WERI-Rb-1 (cell line): ENCODE measurements at regions not wholly inside any gene's neighbourhood (a gene's known extent, or its start where the extent isn't known, plus 50 kb on each side); places are given as distances from the start of the nearest gene placed in this dataset.

Experiments used
- DNase-seq: peaks from one replicate; pipeline ENCODE4 v3.0.0-alpha.2; 2020
- H3K27ac ChIP-seq: fragments of 250-450 bp; sonication (Bioruptor Pico); 2 replicates; pipeline ENCODE4 v1.5.1; 2020; ENCODE audit warnings: mild to moderate bottlenecking, moderate library complexity
- H3K27me3 ChIP-seq: fragments of 250-450 bp; sonication (Bioruptor Pico); 2 replicates; pipeline ENCODE4 v1.5.1; 2021; ENCODE audit warnings: mild to moderate bottlenecking, low read depth, moderate library complexity; ENCODE audit not compliant: insufficient read depth, severe bottlenecking
- H3K36me3 ChIP-seq: fragments of 250-450 bp; sonication (Bioruptor Pico); 2 replicates; pipeline ENCODE4 v1.5.1; 2020; ENCODE audit warnings: mild to moderate bottlenecking, moderate library complexity
- H3K4me3 ChIP-seq: 2 replicates; pipeline ENCODE4 v1.5.1; 2011; ENCODE audit warnings: low read depth, mild to moderate bottlenecking, control low read depth, low read length
- H3K9me3 ChIP-seq: fragments of 250-450 bp; sonication (Bioruptor Pico); 2 replicates; pipeline ENCODE4 v1.5.1; 2021; ENCODE audit warnings: mild to moderate bottlenecking, moderate library complexity; ENCODE audit not compliant: severe bottlenecking
- TF ChIP-seq, protein P1 (sequence below): IDR thresholded peaks from 2 replicates; pipeline ENCODE4 v1.5.1; 2011; ENCODE audit warnings: low read depth, mild to moderate bottlenecking, control low read depth, inconsistent platforms, low read length

DNA sequence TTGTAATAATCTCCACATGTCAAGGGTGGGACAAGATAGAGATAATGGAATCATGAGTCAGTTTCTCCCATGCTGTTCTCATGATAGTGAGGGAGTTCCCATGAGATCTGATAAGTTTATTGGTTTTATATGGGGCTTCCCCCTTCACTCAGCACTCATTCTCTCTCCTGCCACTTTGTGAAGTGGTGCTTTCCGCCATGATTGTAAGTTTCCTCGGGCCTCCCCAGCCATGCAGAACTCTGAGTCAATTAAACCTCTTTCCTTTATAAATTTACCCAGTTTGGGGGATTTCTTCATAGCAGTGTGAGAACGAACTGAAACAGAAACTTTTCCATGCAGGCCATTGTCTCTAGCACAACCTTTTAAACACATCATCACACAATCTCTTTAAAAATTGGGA lies 221.5 kb upstream of the BRINP3 start:
- no peaks in the 10 kb centered on the region for H3K9me3 ChIP-seq
- H3K27ac ChIP-seq = no peak overlapping the region
- no peak for DNase-seq
- H3K36me3 ChIP-seq = no peaks in the 10 kb centered on the region
- TF ChIP-seq, protein P1, sequence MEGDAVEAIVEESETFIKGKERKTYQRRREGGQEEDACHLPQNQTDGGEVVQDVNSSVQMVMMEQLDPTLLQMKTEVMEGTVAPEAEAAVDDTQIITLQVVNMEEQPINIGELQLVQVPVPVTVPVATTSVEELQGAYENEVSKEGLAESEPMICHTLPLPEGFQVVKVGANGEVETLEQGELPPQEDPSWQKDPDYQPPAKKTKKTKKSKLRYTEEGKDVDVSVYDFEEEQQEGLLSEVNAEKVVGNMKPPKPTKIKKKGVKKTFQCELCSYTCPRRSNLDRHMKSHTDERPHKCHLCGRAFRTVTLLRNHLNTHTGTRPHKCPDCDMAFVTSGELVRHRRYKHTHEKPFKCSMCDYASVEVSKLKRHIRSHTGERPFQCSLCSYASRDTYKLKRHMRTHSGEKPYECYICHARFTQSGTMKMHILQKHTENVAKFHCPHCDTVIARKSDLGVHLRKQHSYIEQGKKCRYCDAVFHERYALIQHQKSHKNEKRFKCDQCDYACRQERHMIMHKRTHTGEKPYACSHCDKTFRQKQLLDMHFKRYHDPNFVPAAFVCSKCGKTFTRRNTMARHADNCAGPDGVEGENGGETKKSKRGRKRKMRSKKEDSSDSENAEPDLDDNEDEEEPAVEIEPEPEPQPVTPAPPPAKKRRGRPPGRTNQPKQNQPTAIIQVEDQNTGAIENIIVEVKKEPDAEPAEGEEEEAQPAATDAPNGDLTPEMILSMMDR = no peak
- no peaks in the 10 kb centered on the region for H3K27me3 ChIP-seq
- no peak overlapping the region for H3K4me3 ChIP-seq

DNA sequence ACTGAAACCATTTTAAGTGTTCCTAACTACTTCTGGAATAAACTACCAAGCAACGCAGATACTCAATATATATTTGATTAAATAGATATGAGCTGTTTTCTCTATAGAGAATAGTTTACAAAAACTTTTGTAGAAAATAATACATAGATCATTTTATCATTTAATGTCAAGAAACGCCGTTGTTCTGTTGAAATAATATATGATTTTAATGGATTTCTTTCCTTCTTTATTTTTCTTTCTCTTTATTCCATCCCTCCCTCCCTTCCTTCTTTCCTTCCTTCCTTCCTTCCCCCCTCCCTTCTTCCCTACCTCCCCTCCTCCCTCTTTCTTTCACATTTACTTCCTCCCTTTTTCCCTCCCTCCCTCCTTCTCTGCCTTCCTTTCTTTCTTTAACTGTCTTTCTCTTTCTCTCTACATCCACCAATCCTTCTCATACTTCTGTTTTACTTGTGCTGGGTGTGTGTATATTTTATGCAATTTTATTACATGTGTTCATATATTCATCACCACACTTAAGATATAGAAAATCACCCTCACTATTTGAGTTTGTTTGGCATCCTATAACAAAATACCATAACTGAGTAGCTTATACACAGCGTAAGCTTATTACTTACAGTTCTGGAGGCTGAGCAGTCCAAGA lies 230.9 kb upstream of the BRINP3 start:
- no peak for DNase-seq
- Histone ChIP-seq H3K27ac (no peak overlapping the region), H3K36me3 (no peaks in the 10 kb centered on the region), H3K4me3 (no peak overlapping the region), H3K27me3 (no peaks in the 10 kb centered on the region), H3K9me3 (no peaks in the 10 kb centered on the region)
- TF ChIP-seq, protein P1 = no peak

GRCh38 chr1:190711069-190711468 lies 233.4 kb upstream of the BRINP3 start:
- Histone ChIP-seq H3K4me3 (no peak overlapping the region), H3K27me3 (no peaks in the 10 kb centered on the region), H3K27ac (no peak overlapping the region), H3K9me3 (no peaks in the 10 kb centered on the region), H3K36me3 (no peaks in the 10 kb centered on the region)
- TF ChIP-seq, protein P1 = no peak
- DNase-seq = no peak

DNA sequence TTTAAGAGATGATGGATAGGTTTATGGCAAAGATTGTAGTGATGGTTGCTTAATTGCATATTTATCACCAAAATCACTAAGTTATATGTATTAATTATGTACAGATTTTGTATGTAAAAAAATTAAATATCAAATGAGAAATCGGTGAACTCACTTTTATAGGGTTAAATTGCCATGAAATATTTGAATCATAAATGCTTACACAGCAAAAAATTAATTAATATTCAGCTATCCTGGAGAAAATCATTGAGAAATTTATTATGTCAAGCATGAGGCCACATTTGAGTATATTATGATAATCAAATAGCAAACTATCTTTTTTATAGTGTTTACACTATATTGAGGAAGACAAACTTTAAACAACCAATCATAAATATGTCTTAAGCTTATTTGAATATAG lies 239.4 kb upstream of the BRINP3 start:
- H3K27ac ChIP-seq = no peak overlapping the region
- H3K36me3 ChIP-seq = no peaks in the 10 kb centered on the region
- TF ChIP-seq, protein P1 = no peak
- no peak overlapping the region for H3K4me3 ChIP-seq
- H3K9me3 ChIP-seq = no peaks in the 10 kb centered on the region
- H3K27me3 ChIP-seq = no peaks in the 10 kb centered on the region
- no peak for DNase-seq

DNA sequence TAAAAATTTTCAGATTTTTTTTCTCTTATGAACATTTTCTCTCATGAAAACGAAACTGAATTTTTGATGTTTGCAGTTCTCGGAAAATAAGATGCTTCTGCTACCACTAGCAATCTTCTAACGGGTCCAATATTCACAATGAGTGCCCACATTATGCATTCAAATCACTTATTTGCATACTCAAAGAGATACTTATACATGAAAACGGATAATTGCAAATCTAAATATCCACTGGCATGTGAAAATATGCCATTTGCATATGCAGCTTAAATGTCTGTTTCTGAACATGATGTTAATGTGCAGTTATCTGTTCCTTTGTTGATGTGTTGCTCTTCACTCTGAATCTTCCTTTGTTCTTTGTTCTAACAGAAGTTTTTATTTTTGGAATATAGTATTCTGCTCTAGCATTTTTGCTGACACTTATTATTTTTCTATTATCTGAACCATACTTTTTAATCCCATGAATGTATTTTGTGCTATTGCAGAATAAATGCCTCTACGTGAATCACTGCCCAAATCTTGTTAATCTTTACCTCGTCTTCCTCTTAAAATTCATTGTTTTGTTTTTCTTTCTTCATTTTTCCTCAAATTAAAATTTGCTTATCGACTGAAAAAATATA lies 259.4 kb upstream of the BRINP3 start:
- DNase-seq = no peak
- Histone ChIP-seq H3K36me3 (no peaks in the 10 kb centered on the region), H3K27me3 (no peaks in the 10 kb centered on the region), H3K4me3 (no peak overlapping the region), H3K27ac (no peak overlapping the region), H3K9me3 (no peaks in the 10 kb centered on the region)
- TF ChIP-seq, protein P1 = no peak

DNA sequence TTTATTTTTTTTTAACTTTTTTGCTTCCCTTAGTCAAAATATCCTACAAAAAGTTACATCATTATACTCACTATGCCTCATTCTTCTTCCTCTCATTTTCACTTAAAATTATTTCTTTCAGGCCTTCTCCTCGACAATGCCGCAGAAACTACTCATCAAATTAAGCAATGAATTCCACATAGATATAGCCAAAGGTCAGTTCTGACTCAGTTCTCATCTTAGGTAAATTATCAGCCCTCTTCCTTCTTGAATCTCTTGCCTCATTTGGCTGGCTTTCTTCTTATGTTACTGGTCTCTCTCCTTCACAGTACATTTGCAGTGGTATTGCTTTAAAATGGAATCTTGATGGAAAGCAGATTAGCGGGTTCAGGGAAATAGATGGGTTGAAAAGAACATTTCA lies 260.7 kb upstream of the BRINP3 start:
- no peak overlapping the region for H3K27ac ChIP-seq
- H3K36me3 ChIP-seq = no peaks in the 10 kb centered on the region
- no peaks in the 10 kb centered on the region for H3K9me3 ChIP-seq
- no peak for DNase-seq
- no peaks in the 10 kb centered on the region for H3K27me3 ChIP-seq
- TF ChIP-seq, protein P1 = no peak
- no peak overlapping the region for H3K4me3 ChIP-seq
